H1 (cell line): ENCODE measurements at regions not wholly inside any gene's neighbourhood (a gene's known extent, or its start where the extent isn't known, plus 50 kb on each side); places are given as distances from the start of the nearest gene placed in this dataset.

Experiments
- CTCF ChIA-PET: fragments of 300-600 bp; sonication (Branson Sonifier 250); formaldehyde crosslinking; loops from one replicate; lab custom pipeline; 2021; ENCODE audit not compliant: partially characterized antibody; lab: Charles Lee
- POLR2A ChIA-PET: fragments of 300-600 bp; sonication (Branson Sonifier 250); formaldehyde crosslinking; loops from one replicate; lab custom pipeline; 2021; ENCODE audit warnings: inconsistent platforms; ENCODE audit not compliant: partially characterized antibody; lab: Charles Lee
- DNase-seq, 2 experiments: peaks; one replicate each; pipeline versions ENCODE4 v3.0.0 to v3.0.0-alpha.2; 2010 to 2022; ENCODE audit warnings: low spot score in 2 of 2, low read depth in 1 of 2, mixed read lengths in 1 of 2
- FAIRE-seq: peaks from 2 replicates; lab custom pipeline; 2011; peaks lifted over from hg19 to GRCh38; lab: Jason Lieb, UNC
- H2AFZ ChIP-seq: 2 replicates; pipeline ENCODE4 v1.8.1; 2012; ENCODE audit warnings: low read length, inconsistent platforms
- H2AK5ac ChIP-seq: 2 replicates; pipeline ENCODE4 v1.6.1; 2013; ENCODE audit warnings: low read depth, low read length
- H2BK120ac ChIP-seq: replicated peaks from 2 replicates; pipeline ENCODE3; 2013; ENCODE audit warnings: low read depth, low read length, inconsistent platforms
- H2BK12ac ChIP-seq: 2 replicates; pipeline ENCODE4 v1.6.1; 2013; ENCODE audit warnings: low read depth, low read length
- H2BK15ac ChIP-seq: 2 replicates; pipeline ENCODE4 v1.6.1; 2013; ENCODE audit warnings: low read length
- H2BK20ac ChIP-seq: 2 replicates; pipeline ENCODE4 v1.6.1; 2013; ENCODE audit warnings: low read length
- H2BK5ac ChIP-seq: 2 replicates; pipeline ENCODE4 v1.6.1; 2013; ENCODE audit warnings: low read depth, low read length
- H3K14ac ChIP-seq: 2 replicates; pipeline ENCODE4 v1.6.1; 2013; ENCODE audit warnings: inconsistent platforms; ENCODE audit not compliant: insufficient read length
- H3K18ac ChIP-seq: 2 replicates; pipeline ENCODE4 v1.6.1; 2013; ENCODE audit warnings: low read length; ENCODE audit errors: extremely low read depth
- H3K23ac ChIP-seq: 2 replicates; pipeline ENCODE4 v1.6.1; 2013; ENCODE audit warnings: inconsistent platforms; ENCODE audit not compliant: insufficient read length
- H3K23me2 ChIP-seq: 2 replicates; pipeline ENCODE4 v1.6.1; 2013; ENCODE audit warnings: low read depth, low read length
- H3K27ac ChIP-seq: 2 replicates; pipeline ENCODE4 v1.6.1; 2011; ENCODE audit warnings: low read depth, low read length, inconsistent platforms
- H3K27me3 ChIP-seq, 4 experiments: replicated peaks in 1 of 4; 1 replicate in 1 of 4; 2 replicates in 3 of 4; pipeline versions ENCODE4 v1.6.1 to v1.8.1; 2011 to 2013; ENCODE audit warnings: low read length in 3 of 4, mild to moderate bottlenecking in 3 of 4, inconsistent platforms in 2 of 4, mixed read lengths in 2 of 4, moderate library complexity in 1 of 4; ENCODE audit not compliant: control insufficient read depth in 3 of 4, insufficient read depth in 3 of 4; ENCODE audit errors: extremely low read depth in 1 of 4
- H3K36me3 ChIP-seq, 4 experiments: 2 replicates each; pipeline versions ENCODE4 v1.6.1 to v1.8.1; 2011 to 2013; ENCODE audit warnings: mild to moderate bottlenecking in 4 of 4, low read length in 3 of 4, moderate library complexity in 2 of 4, control low read depth in 1 of 4, inconsistent platforms in 1 of 4; ENCODE audit not compliant: insufficient read depth in 4 of 4, control insufficient read depth in 2 of 4
- H3K4ac ChIP-seq: replicated peaks from 2 replicates; pipeline ENCODE3; 2013; ENCODE audit warnings: low read length, low read depth, mixed read lengths, inconsistent platforms; ENCODE audit not compliant: insufficient read length
- H3K4me1 ChIP-seq, 4 experiments: replicated peaks in 1 of 4; 1 replicate in 1 of 4; 2 replicates in 3 of 4; pipeline versions ENCODE4 v1.6.1 to v1.8.1; 2011 to 2013; ENCODE audit warnings: low read length in 3 of 4, inconsistent platforms in 2 of 4, mixed read lengths in 1 of 4; ENCODE audit not compliant: insufficient read depth in 4 of 4, control insufficient read depth in 3 of 4
- H3K4me2 ChIP-seq, 2 experiments: 2 replicates each; pipeline versions ENCODE4 v1.6.1 to v1.8.1; 2011 to 2013; ENCODE audit warnings: low read depth in 2 of 2, low read length in 2 of 2, control low read depth in 1 of 2, inconsistent platforms in 1 of 2, mild to moderate bottlenecking in 1 of 2; ENCODE audit not compliant: insufficient read depth in 1 of 2
- H3K4me3 ChIP-seq, 4 experiments: fragments of 200-600, 300-600 bp in 1 of 4; sonication (generic), shearing (Covaris generic), sonication (Bioruptor Twin) in 1 of 4; 2 replicates each; pipeline versions ENCODE4 v1.5.1 to v1.8.1; 2011 to 2016; ENCODE audit warnings: low read length in 4 of 4, low read depth in 3 of 4, control low read depth in 2 of 4, inconsistent platforms in 2 of 4, mild to moderate bottlenecking in 2 of 4, mixed read lengths in 1 of 4, moderate library complexity in 1 of 4; ENCODE audit not compliant: insufficient read depth in 2 of 4; ENCODE audit errors: extremely low read depth in 1 of 4
- H3K56ac ChIP-seq: replicated peaks from 2 replicates; pipeline ENCODE3; 2013; ENCODE audit warnings: low read depth, mild to moderate bottlenecking, mixed read lengths, low read length, inconsistent platforms; ENCODE audit not compliant: insufficient read length
- H3K79me1 ChIP-seq: 2 replicates; pipeline ENCODE4 v1.6.1; 2013; ENCODE audit warnings: low read depth, low read length, control low read depth
- H3K79me2 ChIP-seq, 2 experiments: 2 replicates each; pipeline versions ENCODE4 v1.6.1 to v1.8.1; 2012 to 2013; ENCODE audit warnings: low read length in 2 of 2, mild to moderate bottlenecking in 2 of 2, inconsistent platforms in 1 of 2; ENCODE audit not compliant: insufficient read depth in 2 of 2, control insufficient read depth in 1 of 2
- H3K9ac ChIP-seq, 4 experiments: replicated peaks in 1 of 4; 1 replicate in 1 of 4; 2 replicates in 3 of 4; pipeline versions ENCODE4 v1.6.1 to v1.8.1; 2011 to 2013; ENCODE audit warnings: low read depth in 3 of 4, low read length in 3 of 4, control low read depth in 2 of 4, mild to moderate bottlenecking in 2 of 4, moderate library complexity in 2 of 4, inconsistent platforms in 1 of 4; ENCODE audit errors: extremely low read depth in 1 of 4
- H3K9me3 ChIP-seq, 2 experiments: 2 replicates each; pipeline versions ENCODE4 v1.6.1 to v1.8.1; 2012 to 2013; ENCODE audit warnings: mild to moderate bottlenecking in 2 of 2, moderate library complexity in 2 of 2, control low read depth in 1 of 2, inconsistent platforms in 1 of 2, low read depth in 1 of 2, low read length in 1 of 2, mixed read lengths in 1 of 2; ENCODE audit not compliant: insufficient read depth in 2 of 2
- H4K20me1 ChIP-seq, 2 experiments: replicated peaks in 1 of 2; 2 replicates each; pipeline versions ENCODE3 to v1.8.1; 2011 to 2013; ENCODE audit warnings: inconsistent platforms in 2 of 2, low read length in 2 of 2, mild to moderate bottlenecking in 1 of 2; ENCODE audit not compliant: insufficient read depth in 2 of 2, control insufficient read depth in 1 of 2
- H4K5ac ChIP-seq: 2 replicates; pipeline ENCODE4 v1.6.1; 2013; ENCODE audit warnings: low read length, low read depth, mixed read lengths, inconsistent platforms; ENCODE audit not compliant: insufficient read length
- H4K8ac ChIP-seq: 2 replicates; pipeline ENCODE4 v1.8.0; 2013; ENCODE audit warnings: mild to moderate bottlenecking, moderate library complexity, low read length, inconsistent platforms; ENCODE audit not compliant: insufficient read depth; ENCODE audit errors: extremely low read depth
- H4K91ac ChIP-seq: replicated peaks from 2 replicates; pipeline ENCODE3; 2013; ENCODE audit warnings: low read length, mixed read lengths, inconsistent platforms; ENCODE audit not compliant: insufficient read length
- CBX5 ChIP-seq: fragments of 300-800, 300-1000 bp; sonication (generic); IDR thresholded peaks from 2 replicates; pipeline ENCODE4 v1.7.1; 2016; ENCODE audit warnings: antibody characterized with exemption, low read length, low read depth
- CBX8 ChIP-seq: fragments of 300-800, 300-1000 bp; sonication (generic); IDR thresholded peaks from 2 replicates; pipeline ENCODE4 v1.7.1; 2016; ENCODE audit warnings: low read depth, low read length, borderline replicate concordance
- HDAC6 ChIP-seq: IDR thresholded peaks from one replicate; pipeline ENCODE4 v1.7.1; 2012; ENCODE audit warnings: low read depth, mild to moderate bottlenecking, inconsistent platforms, low read length, moderate library complexity
- TBP ChIP-seq: IDR thresholded peaks from 2 replicates; pipeline ENCODE4 v1.6.1; 2011; ENCODE audit warnings: low read depth, low read length, improper control_type of control experiment
- YY1 ChIP-seq: IDR thresholded peaks from 2 replicates; pipeline ENCODE4 v1.6.1; 2011; ENCODE audit warnings: low read depth, mild to moderate bottlenecking, low read length
- WGBS, 2 experiments: shearing (Covaris generic) in 1 of 2; methylation state at CpG; one replicate each; pipeline versions ENCODE4 v1.1.6 to v1.1.7; 2013 to 2015; ENCODE audit warnings: low lambda C conversion rate in 2 of 2, mixed read lengths in 2 of 2, inconsistent platforms in 1 of 2, low coverage in 1 of 2, missing lambda C conversion rate in 1 of 2; ENCODE audit not compliant: insufficient replicate concordance in 2 of 2, insufficient coverage in 1 of 2, insufficient read length in 1 of 2; ENCODE audit errors: extremely low coverage in 1 of 2, missing lambda C conversion rate in 1 of 2; 5-methylcytosine and 5-hydroxymethylcytosine counted together

DNA sequence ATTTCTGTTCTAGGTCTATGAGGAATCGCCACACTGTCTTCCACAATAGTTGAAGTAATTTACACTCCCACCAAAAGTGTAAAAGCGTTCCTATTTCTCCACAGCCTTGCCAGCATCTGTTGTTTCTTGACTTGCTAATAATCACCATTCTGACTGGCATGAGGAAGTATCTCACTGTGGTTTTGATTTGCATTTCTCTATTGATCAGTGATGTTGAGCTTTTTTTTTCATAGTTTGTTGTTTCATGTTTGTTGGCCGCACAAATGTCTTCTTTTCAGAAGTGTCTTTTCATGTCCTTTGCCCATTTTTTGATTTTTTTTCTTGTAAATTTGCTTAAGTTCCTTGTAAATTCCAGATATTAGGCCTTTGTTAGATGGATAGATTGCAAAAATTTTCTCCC lies 867.1 kb downstream of the DTWD2 start:
- no peak overlapping the region for H2AK5ac ChIP-seq
- H3K79me2 ChIP-seq, result no peaks in the 10 kb centered on the region
- no peak overlapping the region for H4K5ac ChIP-seq
- no peak overlapping the region for H2BK20ac ChIP-seq
- H4K20me1 ChIP-seq, result no peaks in the 10 kb centered on the region
- TF ChIP-seq HDAC6, result no peak
- TF ChIP-seq CBX5, result no peak
- no peak for TF ChIP-seq CBX8
- no peak for TF ChIP-seq TBP
- no peak for TF ChIP-seq YY1
- no peak for FAIRE-seq
- no peak overlapping the region for H3K4me3 ChIP-seq
- no peak overlapping the region for H3K23ac ChIP-seq
- H2BK12ac ChIP-seq, result no peak overlapping the region
- no peak overlapping the region for H4K91ac ChIP-seq
- no peaks in the 10 kb centered on the region for H3K23me2 ChIP-seq
- no peaks in the 10 kb centered on the region for H3K79me1 ChIP-seq
- no peak overlapping the region for H3K4ac ChIP-seq
- H3K56ac ChIP-seq, result no peak overlapping the region
- H3K4me2 ChIP-seq, result no peak overlapping the region
- H2AFZ ChIP-seq, result no peak overlapping the region
- H4K8ac ChIP-seq, result no peak overlapping the region
- H3K27ac ChIP-seq, result no peak overlapping the region
- POLR2A ChIA-PET, result no interaction called here
- DNase-seq, result no peak
- 83% methylated on average over 3 of the region's 3 CpGs; no CpG with 5 or more reads in 1 of the 2 experiments for WGBS, 2 experiments
- no peaks in the 10 kb centered on the region for H3K4me1 ChIP-seq
- H3K9ac ChIP-seq, result no peak overlapping the region
- no peaks in the 10 kb centered on the region for H3K9me3 ChIP-seq
- H3K18ac ChIP-seq, result no peak overlapping the region
- H3K27me3 ChIP-seq, result no peaks in the 10 kb centered on the region
- H2BK5ac ChIP-seq, result no peak overlapping the region
- H3K14ac ChIP-seq, result no peak overlapping the region
- CTCF ChIA-PET, result no interaction called here
- no peak overlapping the region for H2BK15ac ChIP-seq
- no peaks in the 10 kb centered on the region for H3K36me3 ChIP-seq
- H2BK120ac ChIP-seq, result no peak overlapping the region
